ENCODE measurements at regions not wholly inside any gene's neighbourhood (a gene's known extent, or its start where the extent isn't known, plus 50 kb on each side); places are given as distances from the start of the nearest gene placed in this dataset.
"Not testable (repeated sequence)": the region's sequence is repeated elsewhere in the genome, so short reads cannot be mapped to it uniquely, and the experiment has no call there.

DNA sequence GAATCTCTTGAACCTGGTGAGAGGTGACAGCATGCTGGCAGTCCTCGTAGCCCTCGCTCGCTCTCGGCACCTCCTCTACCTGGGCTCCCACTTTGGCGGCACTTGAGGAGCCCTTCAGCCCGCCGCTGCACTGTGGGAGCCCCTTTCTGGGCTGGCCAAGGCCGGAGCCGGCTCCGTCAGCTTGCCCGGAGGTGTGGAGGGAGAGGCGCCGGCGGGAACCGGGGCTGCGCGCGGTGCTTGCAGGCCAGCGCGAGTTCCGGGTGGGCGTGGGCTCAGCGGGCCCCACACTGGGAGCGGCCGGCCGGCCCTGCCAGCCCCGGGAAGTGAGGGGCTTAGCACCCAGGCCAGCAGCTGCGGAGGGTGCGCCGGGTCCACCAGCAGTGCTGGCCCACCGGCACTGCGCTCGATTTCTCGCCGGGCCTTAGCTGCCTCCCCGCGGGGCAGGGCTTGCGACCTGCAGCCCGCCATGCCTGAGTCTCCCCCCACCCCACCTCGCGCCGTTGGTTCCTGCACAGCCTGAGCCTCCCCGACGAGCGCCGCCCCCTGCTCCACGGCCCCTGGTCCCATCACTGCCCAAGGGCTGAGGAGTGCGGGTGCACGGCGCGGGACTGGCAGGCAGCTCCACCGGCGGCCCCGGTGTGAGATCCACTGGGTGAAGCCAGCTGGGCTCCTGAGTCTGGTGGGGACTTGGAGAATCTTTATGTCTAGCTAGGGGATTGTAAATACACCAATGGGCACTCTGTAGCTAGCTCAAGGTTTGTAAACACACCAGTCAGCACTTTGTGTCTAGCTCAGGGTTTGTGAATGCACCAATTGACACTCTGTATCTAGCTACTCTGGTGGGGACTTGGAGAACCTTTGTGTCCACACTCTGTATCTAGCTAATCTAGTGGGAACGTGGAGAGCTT, 328.3 kb upstream of the KLF4 start:
- TF ChIP-seq POLR2A (IDR thresholded peaks at IDR 0.05; ENCODE audit: low read length); GATA1 (IDR thresholded peaks at IDR 0.05; ENCODE audit: low read depth, low read length): not testable (repeated sequence)

Data from erythroblast (primary cell).